ENCODE measurements at regions not wholly inside any gene's neighbourhood (a gene's known extent, or its start where the extent isn't known, plus 50 kb on each side); places are given as distances from the start of the nearest gene placed in this dataset.
A peak's percentile ranks its signal among the peaks of the same experiment; 100 is the strongest.

- peak; percentile 59 for DNase-seq
These were observed 246.7 kb upstream of the TPK1 start for GRCh38 chr7:145082366-145083161.

GRCh38 chr7:145065473-145065872 is 229.6 kb upstream of the TPK1 start:
- DNase-seq, result no peak

- no peak for DNase-seq
These were observed 228.3 kb upstream of the TPK1 start for GRCh38 chr7:145064114-145064513.

GRCh38 chr7:145053781-145054180 is 217.9 kb upstream of the TPK1 start:
- DNase-seq, result no peak

- DNase-seq, result no peak
These were observed 214.6 kb upstream of the TPK1 start for GRCh38 chr7:145050415-145050814.

DNA sequence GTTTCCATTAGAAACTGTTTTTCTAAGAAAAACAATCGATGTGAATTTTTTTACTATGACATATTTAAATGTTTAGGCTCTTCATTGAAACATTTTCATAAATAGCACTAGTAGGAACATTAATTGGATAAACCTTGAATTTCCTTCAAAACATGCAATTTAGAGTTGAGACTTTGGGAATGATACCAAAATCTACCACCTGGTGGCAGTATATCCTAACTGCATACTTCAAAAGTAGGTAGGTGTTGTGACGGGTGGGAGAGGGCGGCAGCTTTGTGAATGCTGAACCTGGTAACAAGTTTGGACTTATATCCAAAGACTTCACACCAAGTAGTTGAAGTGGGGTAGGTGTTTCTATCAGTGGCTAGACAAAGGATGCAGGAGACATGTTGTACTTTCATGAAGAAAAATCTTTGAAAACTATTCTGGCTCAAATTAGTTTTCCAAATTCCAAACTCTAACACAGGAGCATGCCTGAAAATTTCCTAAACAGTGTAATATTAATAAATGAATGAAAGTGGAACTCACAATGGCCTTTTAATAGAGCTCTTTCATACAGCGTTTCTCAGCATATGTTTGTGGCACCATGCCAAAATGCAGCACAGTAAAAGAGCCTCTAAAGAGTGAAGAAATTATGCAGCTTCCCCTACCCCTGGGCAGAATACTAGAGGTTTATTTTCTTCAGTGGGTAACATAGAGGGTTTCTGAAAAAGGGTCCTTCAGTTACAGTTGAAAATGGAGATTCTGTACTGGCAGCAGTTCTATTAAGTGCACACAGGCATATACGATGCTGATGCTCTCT is 201.0 kb upstream of the TPK1 start:
- no peak for DNase-seq

GRCh38 chr7:145031162-145031561 is 195.3 kb upstream of the TPK1 start:
- DNase-seq, result no peak

GRCh38 chr7:145030754-145031153 is 194.9 kb upstream of the TPK1 start:
- no peak for DNase-seq

GRCh38 chr7:145020454-145020853 is 184.6 kb upstream of the TPK1 start:
- DNase-seq, result no peak

DNA sequence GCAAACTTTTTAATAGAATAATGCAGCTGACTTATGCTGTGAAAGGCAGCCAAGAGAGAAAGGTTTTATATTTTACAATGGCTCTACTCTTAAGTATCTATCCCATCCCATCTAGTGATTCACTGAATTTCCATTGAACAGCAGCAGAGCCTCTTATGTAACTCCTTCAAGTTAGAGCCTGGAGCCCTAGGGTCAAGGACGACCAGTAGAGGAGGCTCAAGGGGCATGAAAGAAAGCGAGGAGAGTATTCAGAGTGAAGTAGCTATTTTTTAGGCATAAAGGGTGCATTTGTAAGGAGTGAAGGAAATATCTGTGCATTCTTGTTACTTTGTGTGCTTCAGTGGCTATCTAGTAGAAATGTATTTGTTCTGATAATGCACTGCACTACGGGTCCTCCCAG is 180.2 kb upstream of the TPK1 start:
- DNase-seq, result no peak

DNA sequence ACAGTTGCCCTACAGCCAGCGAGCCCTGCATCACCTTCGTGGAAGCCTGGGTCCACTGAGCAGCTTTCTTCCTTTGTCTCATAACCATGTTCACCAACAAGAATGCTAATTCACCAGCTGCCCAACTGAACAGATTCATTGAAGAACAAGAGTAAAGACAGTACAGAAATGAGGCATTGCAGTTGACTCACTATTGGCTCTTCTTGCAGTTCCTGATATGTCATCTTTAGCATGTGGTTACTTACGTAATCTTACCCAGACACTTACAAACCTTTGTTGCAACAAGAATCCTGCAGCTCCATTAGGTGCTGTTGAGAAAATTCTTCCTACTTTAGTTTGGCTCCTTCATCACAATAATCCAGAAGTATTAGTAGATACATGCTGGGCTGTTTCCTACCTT is 174.0 kb upstream of the TPK1 start:
- no peak for DNase-seq

DNA sequence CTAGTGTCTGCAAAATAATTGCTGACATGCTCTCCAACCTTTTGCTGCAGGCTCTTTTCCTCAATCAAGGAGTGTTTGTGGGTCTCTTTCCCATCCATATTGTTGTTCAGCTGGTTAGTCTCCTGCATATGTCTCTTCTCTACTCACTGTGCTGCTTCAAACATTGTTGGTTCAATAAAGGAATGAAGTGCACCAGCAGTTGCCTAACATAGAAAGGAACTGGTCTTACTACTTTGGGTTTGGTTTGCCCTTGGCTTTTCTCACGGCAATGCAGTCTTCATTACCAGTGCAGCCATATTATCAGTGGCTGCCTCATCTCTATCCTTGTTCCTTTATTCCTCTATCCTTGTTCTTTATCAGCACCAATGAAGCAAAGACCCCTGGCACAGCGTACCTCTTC is 169.7 kb upstream of the TPK1 start:
- no peak for DNase-seq

DNA sequence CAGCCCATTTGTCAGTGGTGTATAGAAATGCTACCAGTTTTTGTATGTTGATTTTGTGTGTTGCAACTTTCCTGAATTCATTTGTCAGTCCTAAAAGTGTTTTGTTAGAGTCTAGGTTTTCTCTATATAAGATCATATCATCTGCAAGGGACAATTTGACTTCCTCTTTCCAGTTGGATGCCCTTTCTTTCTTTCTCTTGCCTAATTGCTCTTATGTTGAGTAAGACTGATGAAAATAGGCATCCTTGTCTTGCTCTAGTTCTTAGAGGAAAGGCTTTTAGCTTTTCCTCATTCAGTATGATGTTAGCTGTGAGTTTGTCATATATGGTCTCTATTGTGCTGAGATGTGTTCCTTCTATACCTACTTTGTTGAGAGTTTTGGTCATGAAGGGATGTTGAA is 161.7 kb upstream of the TPK1 start:
- no peak for DNase-seq

- no peak for DNase-seq
These were observed 159.6 kb upstream of the TPK1 start for GRCh38 chr7:144995495-144995894.

- DNase-seq, result no peak
These were observed 155.2 kb upstream of the TPK1 start for GRCh38 chr7:144991041-144991440.

GRCh38 chr7:144987686-144988085 is 151.8 kb upstream of the TPK1 start:
- no peak for DNase-seq

DNA sequence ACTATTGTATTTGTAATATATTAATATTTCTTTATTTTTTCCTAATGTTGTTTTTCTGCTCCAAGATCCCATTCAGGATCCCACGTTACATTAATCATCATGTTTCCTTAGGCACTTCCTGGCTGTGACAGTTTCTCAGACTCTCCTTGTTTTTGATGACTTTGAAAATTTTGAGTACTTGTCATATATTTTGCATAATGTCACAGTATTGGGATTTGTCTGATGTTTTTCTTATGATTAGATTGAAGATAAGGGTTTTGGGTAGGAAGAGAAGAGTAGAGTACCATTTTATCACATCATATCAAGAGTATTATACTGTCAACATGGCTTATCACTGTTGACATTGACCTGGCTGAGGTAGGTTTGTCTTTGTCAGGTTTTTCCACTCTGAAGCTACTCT is 146.3 kb upstream of the TPK1 start:
- DNase-seq, result no peak

GRCh38 chr7:144975882-144976281 is 140.0 kb upstream of the TPK1 start:
- DNase-seq, result no peak

DNA sequence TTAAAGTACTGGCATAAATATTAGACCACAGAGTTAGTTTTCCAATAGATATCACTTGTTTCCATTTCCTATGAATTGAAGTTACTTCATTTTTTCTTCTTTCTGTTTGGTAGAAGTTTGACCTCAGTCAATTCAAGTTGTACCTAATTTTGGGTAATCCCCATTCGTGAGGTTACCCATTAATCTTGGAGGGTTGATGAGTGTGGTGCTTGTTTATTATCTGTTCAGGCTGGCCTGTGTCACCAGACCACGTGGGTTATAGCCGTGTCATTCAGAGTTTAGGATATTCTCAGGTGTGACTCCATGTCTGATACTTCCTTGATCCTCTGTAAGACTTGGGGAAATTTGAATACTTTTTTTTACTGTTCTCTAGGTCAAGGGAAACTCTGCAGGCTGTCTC is 133.9 kb upstream of the TPK1 start:
- no peak for DNase-seq

DNA sequence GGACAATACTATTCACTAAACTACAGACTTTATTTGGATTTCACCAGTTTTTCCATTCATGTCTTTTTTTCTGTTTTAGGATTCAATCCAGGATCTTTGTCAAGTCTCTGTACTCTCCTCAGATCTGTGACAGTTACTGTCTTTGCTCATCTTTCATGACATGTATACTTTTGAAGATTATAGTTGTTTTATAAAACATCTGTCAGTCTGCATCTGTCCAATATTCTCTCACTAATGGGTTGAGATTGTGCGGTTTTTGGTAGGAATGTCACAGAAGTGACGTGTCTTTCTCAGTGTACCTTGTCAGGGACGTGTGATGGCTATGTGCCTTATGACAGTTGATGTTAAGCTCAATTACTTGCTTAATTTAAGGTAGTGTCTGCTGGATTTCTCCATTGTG is 124.9 kb upstream of the TPK1 start:
- no peak for DNase-seq

DNA sequence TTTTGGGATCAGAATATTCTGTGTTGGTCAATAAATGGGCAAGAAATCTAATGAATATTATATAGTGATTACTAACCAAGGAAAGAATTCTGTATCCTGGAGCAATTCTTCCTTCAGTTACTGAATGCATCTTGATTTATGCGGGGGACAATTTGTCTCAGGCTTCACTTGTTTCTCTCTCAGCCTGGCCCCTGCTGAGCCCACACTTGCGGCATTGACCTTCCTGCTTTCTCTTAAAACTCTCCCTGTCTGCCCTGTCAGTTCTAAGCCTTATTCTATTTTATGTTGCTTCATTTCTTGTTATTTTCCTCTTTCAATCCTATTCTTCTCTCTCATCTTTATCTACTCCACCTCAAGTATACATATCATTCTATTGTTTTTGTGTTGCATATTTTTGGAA is 122.1 kb upstream of the TPK1 start:
- no peak for DNase-seq

GRCh38 chr7:144955422-144955821 is 119.6 kb upstream of the TPK1 start:
- no peak for DNase-seq

GRCh38 chr7:144941127-144941526 is 105.3 kb upstream of the TPK1 start:
- no peak for DNase-seq

- no peak for DNase-seq
These were observed 101.3 kb upstream of the TPK1 start for GRCh38 chr7:144937199-144937598.

DNA sequence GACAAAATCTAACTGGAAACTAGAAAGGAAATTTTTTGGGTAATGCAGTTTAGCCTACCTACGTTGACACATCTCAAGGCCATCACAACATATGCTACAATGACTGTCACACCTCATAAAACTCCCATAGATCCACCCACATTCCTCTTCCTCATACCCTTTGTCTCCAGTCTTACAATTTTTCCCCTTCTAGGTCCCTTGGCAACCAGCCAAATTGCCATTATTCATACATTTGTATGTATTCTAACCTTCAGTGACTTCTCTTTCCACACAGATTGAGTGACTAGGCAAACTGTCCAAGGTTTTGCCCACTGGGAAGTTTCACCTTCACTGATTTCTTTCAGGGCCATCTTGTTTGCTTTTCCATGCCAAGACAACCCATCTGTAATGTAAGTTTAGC is 100.5 kb upstream of the TPK1 start:
- no peak for DNase-seq
